CD14-positive monocyte (primary cell): ENCODE measurements at regions not wholly inside any gene's neighbourhood (a gene's known extent, or its start where the extent isn't known, plus 50 kb on each side); places are given as distances from the start of the nearest gene placed in this dataset.
"Not testable (repeated sequence)": the region's sequence is repeated elsewhere in the genome, so short reads cannot be mapped to it uniquely, and the experiment has no call there.

Experiments
- DNase-seq, 3 donors: peaks; one replicate each; pipeline ENCODE4 v3.0.0-alpha.2; 2011 to 2022
- H2AFZ ChIP-seq: 2 replicates; pipeline ENCODE4 v1.6.0; 2012; ENCODE audit warnings: mild to moderate bottlenecking, low read depth, low read length, inconsistent platforms; ENCODE audit not compliant: insufficient read depth, poor library complexity, severe bottlenecking
- H3K27ac ChIP-seq, 2 donors: 1 replicate in 1 of 2; 2 replicates in 1 of 2; pipeline ENCODE4 v1.5.1; 2012 to 2013; ENCODE audit warnings: low read length in 2 of 2, control low read depth in 1 of 2, inconsistent platforms in 1 of 2, low read depth in 1 of 2, mild to moderate bottlenecking in 1 of 2
- H3K27me3 ChIP-seq, 2 donors: one replicate each; pipeline versions ENCODE4 v1.6.0 to v1.6.1; 2011 to 2013; ENCODE audit warnings: low read length in 2 of 2; ENCODE audit not compliant: control insufficient read depth in 2 of 2, insufficient read depth in 2 of 2
- H3K36me3 ChIP-seq, 2 donors: replicated peaks in 1 of 2; 1 replicate in 1 of 2; 2 replicates in 1 of 2; pipeline versions ENCODE4 v1.5.1 to v1.6.1; 2012 to 2013; ENCODE audit warnings: low read length in 2 of 2, control low read depth in 1 of 2, inconsistent platforms in 1 of 2, mild to moderate bottlenecking in 1 of 2; ENCODE audit not compliant: insufficient read depth in 2 of 2, control insufficient read depth in 1 of 2
- H3K4me1 ChIP-seq, 2 donors: 1 replicate in 1 of 2; 2 replicates in 1 of 2; pipeline versions ENCODE4 v1.5.1 to v1.6.1; 2012 to 2013; ENCODE audit warnings: low read length in 2 of 2, control low read depth in 1 of 2, inconsistent platforms in 1 of 2, mild to moderate bottlenecking in 1 of 2, moderate library complexity in 1 of 2; ENCODE audit not compliant: insufficient read depth in 2 of 2, control insufficient read depth in 1 of 2
- H3K4me2 ChIP-seq: replicated peaks from 2 replicates; pipeline ENCODE3; 2012; ENCODE audit warnings: low read length, moderate library complexity, mild to moderate bottlenecking; ENCODE audit not compliant: poor library complexity, severe bottlenecking; ENCODE audit errors: extremely low read depth
- H3K4me3 ChIP-seq, 3 experiments: fragments of 200-600 bp in 1 of 3; sonication (generic) in 1 of 3; replicated peaks in 1 of 3; 1 replicate in 2 of 3; 2 replicates in 1 of 3; pipeline ENCODE4 v1.5.1; 2011 to 2013; ENCODE audit warnings: low read length in 3 of 3, mild to moderate bottlenecking in 3 of 3, control low read depth in 2 of 3, low read depth in 2 of 3, inconsistent platforms in 1 of 3, moderate library complexity in 1 of 3
- H3K79me2 ChIP-seq: 2 replicates; pipeline ENCODE4 v1.6.0; 2012; ENCODE audit warnings: mild to moderate bottlenecking, control low read depth, inconsistent platforms, low read length, moderate library complexity; ENCODE audit not compliant: insufficient read depth
- H3K9ac ChIP-seq: 2 replicates; pipeline ENCODE4 v1.6.0; 2017; ENCODE audit warnings: low read length, mild to moderate bottlenecking; ENCODE audit not compliant: insufficient read depth, poor library complexity, severe bottlenecking
- H3K9me3 ChIP-seq, 2 donors: replicated peaks in 1 of 2; 1 replicate in 1 of 2; 2 replicates in 1 of 2; pipeline versions ENCODE4 v1.5.1 to v1.6.1; 2012 to 2013; ENCODE audit warnings: low read length in 2 of 2, control low read depth in 1 of 2; ENCODE audit not compliant: control insufficient read depth in 1 of 2, insufficient read depth in 1 of 2
- H4K20me1 ChIP-seq: 2 replicates; pipeline ENCODE4 v1.6.0; 2012; ENCODE audit warnings: mild to moderate bottlenecking, low read length, control low read depth, moderate library complexity; ENCODE audit not compliant: insufficient read depth
- H3K27ac Mint-ChIP-seq, 7 donors: one replicate each; pipeline ENCODE4 v1.8.0; 2020; ENCODE audit warnings: mild to moderate bottlenecking in 7 of 7, mixed read lengths in 7 of 7, moderate library complexity in 6 of 7, inconsistent platforms in 2 of 7
- H3K27me3 Mint-ChIP-seq, 3 donors: one replicate each; pipeline ENCODE4 v1.8.0; 2021 to 2022; ENCODE audit warnings: low read depth in 3 of 3, mild to moderate bottlenecking in 3 of 3, mixed read lengths in 3 of 3, moderate library complexity in 3 of 3, inconsistent platforms in 1 of 3
- H3K36me3 Mint-ChIP-seq, 2 donors: one replicate each; pipeline ENCODE4 v1.8.0; 2020; ENCODE audit warnings: mixed read lengths in 2 of 2, inconsistent platforms in 1 of 2, mild to moderate bottlenecking in 1 of 2
- H3K4me1 Mint-ChIP-seq: one replicate; pipeline ENCODE4 v1.8.0; 2020; ENCODE audit warnings: mild to moderate bottlenecking, mixed read lengths
- H3K4me3 Mint-ChIP-seq, 2 donors: one replicate each; pipeline ENCODE4 v1.8.0; 2020; ENCODE audit warnings: mild to moderate bottlenecking in 2 of 2, mixed read lengths in 2 of 2, moderate library complexity in 1 of 2
- H3K9me3 Mint-ChIP-seq, 7 donors: one replicate each; pipeline ENCODE4 v1.8.0; 2020 to 2022; ENCODE audit warnings: mixed read lengths in 7 of 7, mild to moderate bottlenecking in 6 of 7, moderate library complexity in 6 of 7, inconsistent platforms in 2 of 7
- CTCF ChIP-seq: fragments of 200-600 bp; IDR thresholded peaks from one replicate; pipeline ENCODE4 v1.8.0; 2022; ENCODE audit warnings: antibody characterized with exemption, mild to moderate bottlenecking
- WGBS: methylation state at CpG from one replicate; pipeline ENCODE4 v1.1.5; 2013; ENCODE audit warnings: missing lambda C conversion rate; ENCODE audit not compliant: insufficient coverage; 5-methylcytosine and 5-hydroxymethylcytosine counted together
- intact Hi-C, 2 donors: fragments of 100-400 bp; cut with micrococcal nuclease; formaldehyde crosslinking; loops; one replicate each; pipeline versions ENCODE4 v1.15.0 to v1.15.1; 2023

DNA sequence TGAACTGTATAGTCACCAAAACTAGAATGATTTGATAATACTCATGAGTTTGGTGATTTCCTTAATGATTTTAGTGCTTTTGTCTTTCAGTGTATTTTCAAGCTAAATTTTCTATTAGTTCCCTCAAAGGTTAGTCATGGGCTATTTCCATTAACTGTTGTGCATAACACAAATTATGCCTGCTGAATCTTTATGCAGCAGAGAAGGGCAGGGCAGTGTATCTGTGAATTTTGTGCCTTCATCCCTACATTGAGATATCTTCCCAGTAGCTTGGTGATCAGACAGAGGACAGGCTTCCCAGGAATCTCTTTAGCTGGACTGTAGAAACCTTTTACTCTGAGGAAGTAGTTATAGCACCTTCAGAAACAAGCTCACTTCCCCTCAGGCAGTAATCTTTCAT is 1036.9 kb downstream of the EFNA5 start:
- H3K4me3 Mint-ChIP-seq: no peak overlapping the region
- Histone ChIP-seq H3K4me3 (no peak overlapping the region), H3K4me1 (no peaks in the 10 kb centered on the region), H4K20me1 (no peaks in the 10 kb centered on the region), H3K9me3 (peaks cover 0 to 2% of the 10 kb centered on the region in 2 donors), H3K27ac (no peak overlapping the region), H3K36me3 (no peaks in the 10 kb centered on the region), H3K27me3 (no peaks in the 10 kb centered on the region), H2AFZ (no peak overlapping the region), H3K79me2 (no peaks in the 10 kb centered on the region), H3K9ac (no peak overlapping the region), H3K4me2 (no peak overlapping the region)
- H3K36me3 Mint-ChIP-seq: no peaks in the 10 kb centered on the region
- no peaks in the 10 kb centered on the region for H3K4me1 Mint-ChIP-seq
- intact Hi-C loops: no loop called here
- no peak for TF ChIP-seq CTCF
- no peak overlapping the region for H3K27ac Mint-ChIP-seq
- H3K9me3 Mint-ChIP-seq: peaks cover under 1 to 6% (median 2%) of the 10 kb centered on the region in 7 donors
- DNase-seq: no peak
- no peaks in the 10 kb centered on the region for H3K27me3 Mint-ChIP-seq

- H3K36me3 Mint-ChIP-seq, H3K4me1 ChIP-seq, H3K27me3 ChIP-seq, H3K4me3 ChIP-seq, H2AFZ ChIP-seq, H3K36me3 ChIP-seq, H3K4me2 ChIP-seq, H3K27me3 Mint-ChIP-seq, H3K79me2 ChIP-seq, H3K27ac ChIP-seq, H3K4me1 Mint-ChIP-seq, H3K27ac Mint-ChIP-seq, H3K9ac ChIP-seq, intact Hi-C loops, H3K9me3 ChIP-seq, H3K4me3 Mint-ChIP-seq, H4K20me1 ChIP-seq, DNase-seq: not testable (repeated sequence)
- WGBS: 83% methylated on average over 9 of the region's 17 CpGs
- peaks cover 2 to 17% (median 10%) of the 10 kb centered on the region in 7 donors for H3K9me3 Mint-ChIP-seq
Observed at GRCh38 chr5:106628456-106628855, 1042.3 kb downstream of the EFNA5 start.
